Fibroblast of lung (primary cell): ENCODE measurements at regions not wholly inside any gene's neighbourhood (a gene's known extent, or its start where the extent isn't known, plus 50 kb on each side); places are given as distances from the start of the nearest gene placed in this dataset.

ENCODE experiments used
- DNase-seq, 2 donors: peaks; one replicate each; pipeline versions ENCODE4 v3.0.0 to v3.0.0-alpha.2; 2010; ENCODE audit warnings: low read depth in 2 of 2
- H2AFZ ChIP-seq: 2 replicates; pipeline ENCODE4 v1.5.1; 2012; ENCODE audit warnings: low read length, control low read depth, inconsistent platforms
- H3K27ac ChIP-seq: 2 replicates; pipeline ENCODE4 v1.5.1; 2011; ENCODE audit warnings: low read length, control low read depth; ENCODE audit not compliant: insufficient read depth
- H3K27me3 ChIP-seq: 2 replicates; pipeline ENCODE4 v1.5.1; 2011; ENCODE audit warnings: mild to moderate bottlenecking, low read length; ENCODE audit not compliant: control insufficient read depth, insufficient read depth
- H3K36me3 ChIP-seq: 2 replicates; pipeline ENCODE4 v1.5.1; 2011; ENCODE audit warnings: low read length; ENCODE audit not compliant: control insufficient read depth, insufficient read depth
- H3K4me1 ChIP-seq: 2 replicates; pipeline ENCODE4 v1.5.1; 2011; ENCODE audit warnings: low read length; ENCODE audit not compliant: control insufficient read depth, insufficient read depth; ENCODE audit errors: extremely low read depth
- H3K4me2 ChIP-seq: 2 replicates; pipeline ENCODE4 v1.5.1; 2011; ENCODE audit warnings: low read length, control low read depth; ENCODE audit not compliant: insufficient read depth; ENCODE audit errors: extremely low read depth
- H3K4me3 ChIP-seq, 4 experiments: fragments of 200-600 bp in 1 of 4; sonication (generic) in 1 of 4; replicated peaks in 1 of 4; 2 replicates each; pipeline ENCODE4 v1.5.1; 2011 to 2016; ENCODE audit warnings: low read length in 4 of 4, low read depth in 3 of 4, mild to moderate bottlenecking in 3 of 4, control low read depth in 2 of 4, inconsistent platforms in 1 of 4, mixed read lengths in 1 of 4; ENCODE audit not compliant: insufficient read depth in 1 of 4; ENCODE audit errors: control extremely low read depth in 1 of 4
- H3K79me2 ChIP-seq: 2 replicates; pipeline ENCODE4 v1.5.1; 2012; ENCODE audit warnings: mild to moderate bottlenecking, low read length, inconsistent platforms; ENCODE audit not compliant: control insufficient read depth, insufficient read depth
- H3K9ac ChIP-seq: 2 replicates; pipeline ENCODE4 v1.5.1; 2011; ENCODE audit warnings: mild to moderate bottlenecking, low read length, control low read depth; ENCODE audit not compliant: insufficient read depth
- H3K9me3 ChIP-seq: 2 replicates; pipeline ENCODE4 v1.5.1; 2012; ENCODE audit warnings: low read depth, low read length; ENCODE audit not compliant: control insufficient read depth, insufficient read depth
- H4K20me1 ChIP-seq: 2 replicates; pipeline ENCODE4 v1.5.1; 2011; ENCODE audit warnings: low read length; ENCODE audit not compliant: control insufficient read depth, insufficient read depth; ENCODE audit errors: extremely low read depth
- EZH2 ChIP-seq: IDR thresholded peaks from 2 replicates; pipeline ENCODE4 v1.5.1; 2012; ENCODE audit warnings: low read length, control low read depth, mild to moderate bottlenecking; ENCODE audit errors: missing control alignments
- TF ChIP-seq, protein P1 (sequence below), 2 donors: IDR thresholded peaks in 1 of 2; conservative IDR thresholded peaks in 1 of 2; 1 replicate in 1 of 2; 2 replicates in 1 of 2; pipeline ENCODE4 v1.5.1; 2011 to 2012; ENCODE audit warnings: low read length in 2 of 2, control low read depth in 1 of 2, inconsistent platforms in 1 of 2, low read depth in 1 of 2, mild to moderate bottlenecking in 1 of 2

DNA sequence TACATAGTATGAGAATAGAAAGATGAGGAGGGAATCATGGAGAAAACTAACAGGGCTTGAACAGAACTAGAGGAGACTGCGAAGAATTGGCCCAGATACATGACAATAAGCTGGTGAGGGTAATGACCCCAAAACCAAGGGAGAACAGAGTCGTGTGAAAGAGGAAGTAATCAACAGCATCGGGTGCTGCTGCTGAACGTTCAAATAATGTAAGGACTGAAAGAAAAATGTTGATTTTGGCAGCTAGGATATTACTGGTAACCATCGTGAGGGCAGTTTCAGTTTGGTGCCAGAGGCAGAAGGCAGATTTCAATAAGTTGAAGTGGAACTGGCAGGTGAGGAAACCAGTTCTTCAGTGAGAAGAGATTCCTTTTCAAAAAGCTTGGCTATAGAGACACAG lies 66.8 kb upstream of the SMC2 start:
- H3K4me2 ChIP-seq, result no peak overlapping the region
- H4K20me1 ChIP-seq, result no peaks in the 10 kb centered on the region
- H3K4me3 ChIP-seq, result no peak overlapping the region

DNA sequence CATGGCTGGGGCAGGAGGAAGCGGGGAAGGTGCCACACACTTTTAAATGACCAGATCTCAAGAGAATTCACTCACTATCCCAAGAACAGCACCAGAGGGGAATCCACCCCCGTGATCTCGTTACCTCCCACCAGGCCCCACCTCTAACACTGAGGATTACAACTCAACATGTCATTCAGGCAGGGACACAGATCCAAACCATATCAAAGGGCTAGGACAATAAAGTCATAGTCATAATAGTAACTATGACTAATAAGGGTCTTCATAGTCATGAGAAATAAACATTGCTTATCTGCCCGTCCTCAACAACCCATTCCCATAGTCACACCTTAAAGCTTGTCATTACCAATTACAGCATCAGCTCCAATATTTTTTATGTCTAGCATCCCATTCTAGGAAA lies 65.3 kb upstream of the SMC2 start:
- Histone ChIP-seq H4K20me1 (no peaks in the 10 kb centered on the region), H2AFZ (no peak overlapping the region)

More for the DNA sequence above, 66.8 kb upstream of the SMC2 start:
- DNase-seq, result no peak
- H3K27ac ChIP-seq, result no peak overlapping the region
- no peaks in the 10 kb centered on the region for H3K36me3 ChIP-seq
- no peak for TF ChIP-seq EZH2
- H3K9ac ChIP-seq, result no peak overlapping the region
- no peaks in the 10 kb centered on the region for H3K79me2 ChIP-seq
- no peaks in the 10 kb centered on the region for H3K4me1 ChIP-seq
- H3K27me3 ChIP-seq, result no peaks in the 10 kb centered on the region
- peak overlapping the region; percentile 9 for H2AFZ ChIP-seq
- no peaks in the 10 kb centered on the region for H3K9me3 ChIP-seq

More for the DNA sequence above, 65.3 kb upstream of the SMC2 start:
- Histone ChIP-seq H3K9ac (no peak overlapping the region), H3K4me2 (no peak overlapping the region), H3K4me3 (no peak overlapping the region), H3K27ac (no peak overlapping the region), H3K36me3 (no peaks in the 10 kb centered on the region), H3K9me3 (no peaks in the 10 kb centered on the region), H3K4me1 (no peaks in the 10 kb centered on the region), H3K27me3 (no peaks in the 10 kb centered on the region), H3K79me2 (no peaks in the 10 kb centered on the region)
- TF ChIP-seq EZH2, result no peak
- TF ChIP-seq, protein P1, sequence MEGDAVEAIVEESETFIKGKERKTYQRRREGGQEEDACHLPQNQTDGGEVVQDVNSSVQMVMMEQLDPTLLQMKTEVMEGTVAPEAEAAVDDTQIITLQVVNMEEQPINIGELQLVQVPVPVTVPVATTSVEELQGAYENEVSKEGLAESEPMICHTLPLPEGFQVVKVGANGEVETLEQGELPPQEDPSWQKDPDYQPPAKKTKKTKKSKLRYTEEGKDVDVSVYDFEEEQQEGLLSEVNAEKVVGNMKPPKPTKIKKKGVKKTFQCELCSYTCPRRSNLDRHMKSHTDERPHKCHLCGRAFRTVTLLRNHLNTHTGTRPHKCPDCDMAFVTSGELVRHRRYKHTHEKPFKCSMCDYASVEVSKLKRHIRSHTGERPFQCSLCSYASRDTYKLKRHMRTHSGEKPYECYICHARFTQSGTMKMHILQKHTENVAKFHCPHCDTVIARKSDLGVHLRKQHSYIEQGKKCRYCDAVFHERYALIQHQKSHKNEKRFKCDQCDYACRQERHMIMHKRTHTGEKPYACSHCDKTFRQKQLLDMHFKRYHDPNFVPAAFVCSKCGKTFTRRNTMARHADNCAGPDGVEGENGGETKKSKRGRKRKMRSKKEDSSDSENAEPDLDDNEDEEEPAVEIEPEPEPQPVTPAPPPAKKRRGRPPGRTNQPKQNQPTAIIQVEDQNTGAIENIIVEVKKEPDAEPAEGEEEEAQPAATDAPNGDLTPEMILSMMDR (conservative IDR thresholded peaks at IDR 0.05 in 1 of 2, IDR thresholded peaks at IDR 0.05 in 1 of 2; ENCODE audit: low read depth in 1 of 2, low read length in 2 of 2), result no peak
- no peak for DNase-seq
